ENCODE measurements at regions not wholly inside any gene's neighbourhood (a gene's known extent, or its start where the extent isn't known, plus 50 kb on each side); places are given as distances from the start of the nearest gene placed in this dataset.

GRCh38 chr6:132868057-132868456 lies 53.7 kb downstream of the RPS12 start:
- no peak overlapping the region for H3K4me2 ChIP-seq
- H3K27me3 ChIP-seq, result no peaks in the 10 kb centered on the region
- H3K36me3 ChIP-seq (replicated peaks; ENCODE audit: insufficient read depth, low read depth), result no peaks in the 10 kb centered on the region
- H4K20me1 ChIP-seq (ENCODE audit: insufficient read depth, poor library complexity, severe bottlenecking), result no peaks in the 10 kb centered on the region
- WGBS (ENCODE audit: low lambda C conversion rate, missing lambda C conversion rate), result 85% methylated on average over 1 of the region's 1 CpG
- no peak overlapping the region for H3K4me3 ChIP-seq
- TF ChIP-seq EZH2 (IDR thresholded peaks at IDR 0.05; ENCODE audit: borderline replicate concordance) (no peak), CTCF (IDR thresholded peaks at IDR 0.05; ENCODE audit: poor library complexity) (no peak), EZH2phosphoT487 (IDR thresholded peaks at IDR 0.05; ENCODE audit: low read depth, severe bottlenecking, unreplicated experiment) (no peak)
- DNase-seq (ENCODE audit: low spot score), result no peak
- no peaks in the 10 kb centered on the region for H3K9me3 ChIP-seq (ENCODE audit: low read depth)
- no peaks in the 10 kb centered on the region for H3K9me2 ChIP-seq (replicated peaks; ENCODE audit: insufficient read depth)
- H2AFZ ChIP-seq, result no peak overlapping the region
- H3K27ac ChIP-seq, result no peak overlapping the region
- no peaks in the 10 kb centered on the region for H3K79me2 ChIP-seq
- no peaks in the 10 kb centered on the region for H3K4me1 ChIP-seq (ENCODE audit: insufficient read depth)

- 100% methylated on average over 1 of the region's 1 CpG for WGBS (ENCODE audit: low lambda C conversion rate, missing lambda C conversion rate)
- H3K4me2 ChIP-seq, result no peak overlapping the region
Measured at GRCh38 chr6:132872923-132873322, 58.6 kb downstream of the RPS12 start.

GRCh38 chr6:132877003-132877402 lies 62.6 kb downstream of the RPS12 start:
- Histone ChIP-seq H3K4me2 (no peak overlapping the region), H3K27me3 (no peaks in the 10 kb centered on the region), H3K4me1 (ENCODE audit: insufficient read depth) (no peaks in the 10 kb centered on the region), H4K20me1 (ENCODE audit: insufficient read depth, poor library complexity, severe bottlenecking) (no peaks in the 10 kb centered on the region), H2AFZ (no peak overlapping the region), H3K4me3 (no peak overlapping the region), H3K9me3 (ENCODE audit: low read depth) (no peaks in the 10 kb centered on the region), H3K27ac (no peak overlapping the region), H3K36me3 (replicated peaks; ENCODE audit: insufficient read depth, low read depth) (no peaks in the 10 kb centered on the region), H3K79me2 (no peaks in the 10 kb centered on the region), H3K9me2 (replicated peaks; ENCODE audit: insufficient read depth) (no peaks in the 10 kb centered on the region)
- TF ChIP-seq CTCF (IDR thresholded peaks at IDR 0.05; ENCODE audit: poor library complexity), result no peak
- TF ChIP-seq EZH2 (IDR thresholded peaks at IDR 0.05; ENCODE audit: borderline replicate concordance), result no peak
- no peak for TF ChIP-seq EZH2phosphoT487 (IDR thresholded peaks at IDR 0.05; ENCODE audit: low read depth, severe bottlenecking, unreplicated experiment)
- DNase-seq (ENCODE audit: low spot score), result no peak
- 74% methylated on average over 2 of the region's 2 CpGs for WGBS (ENCODE audit: low lambda C conversion rate, missing lambda C conversion rate)

More at GRCh38 chr6:132872923-132873322, 58.6 kb downstream of the RPS12 start:
- Histone ChIP-seq H3K9me2 (replicated peaks; ENCODE audit: insufficient read depth) (no peaks in the 10 kb centered on the region), H3K27ac (no peak overlapping the region), H2AFZ (no peak overlapping the region), H4K20me1 (ENCODE audit: insufficient read depth, poor library complexity, severe bottlenecking) (no peaks in the 10 kb centered on the region), H3K27me3 (no peaks in the 10 kb centered on the region), H3K36me3 (replicated peaks; ENCODE audit: insufficient read depth, low read depth) (no peaks in the 10 kb centered on the region), H3K79me2 (no peaks in the 10 kb centered on the region), H3K4me1 (ENCODE audit: insufficient read depth) (no peaks in the 10 kb centered on the region), H3K4me3 (no peak overlapping the region), H3K9me3 (ENCODE audit: low read depth) (no peaks in the 10 kb centered on the region)
- DNase-seq (ENCODE audit: low spot score), result no peak
- TF ChIP-seq EZH2phosphoT487 (IDR thresholded peaks at IDR 0.05; ENCODE audit: low read depth, severe bottlenecking, unreplicated experiment), result no peak
- TF ChIP-seq EZH2 (IDR thresholded peaks at IDR 0.05; ENCODE audit: borderline replicate concordance), result no peak
- no peak for TF ChIP-seq CTCF (IDR thresholded peaks at IDR 0.05; ENCODE audit: poor library complexity)

GRCh38 chr6:132887204-132887603 lies 72.8 kb downstream of the RPS12 start:
- TF ChIP-seq EZH2 (IDR thresholded peaks at IDR 0.05; ENCODE audit: borderline replicate concordance), result no peak
- TF ChIP-seq EZH2phosphoT487 (IDR thresholded peaks at IDR 0.05; ENCODE audit: low read depth, severe bottlenecking, unreplicated experiment), result no peak
- no peak for TF ChIP-seq CTCF (IDR thresholded peaks at IDR 0.05; ENCODE audit: poor library complexity)
- H3K36me3 ChIP-seq (replicated peaks; ENCODE audit: insufficient read depth, low read depth), result no peaks in the 10 kb centered on the region
- H3K4me2 ChIP-seq, result no peak overlapping the region
- H3K27ac ChIP-seq, result no peak overlapping the region
- no peaks in the 10 kb centered on the region for H3K4me1 ChIP-seq (ENCODE audit: insufficient read depth)
- H2AFZ ChIP-seq, result no peak overlapping the region
- no peaks in the 10 kb centered on the region for H3K27me3 ChIP-seq
- no peaks in the 10 kb centered on the region for H3K79me2 ChIP-seq
- no peak overlapping the region for H3K4me3 ChIP-seq
- no peaks in the 10 kb centered on the region for H4K20me1 ChIP-seq (ENCODE audit: insufficient read depth, poor library complexity, severe bottlenecking)
- no peak for DNase-seq (ENCODE audit: low spot score)
- WGBS (ENCODE audit: low lambda C conversion rate, missing lambda C conversion rate), result 56% methylated on average over 1 of the region's 1 CpG
- no peaks in the 10 kb centered on the region for H3K9me3 ChIP-seq (ENCODE audit: low read depth)
- no peaks in the 10 kb centered on the region for H3K9me2 ChIP-seq (replicated peaks; ENCODE audit: insufficient read depth)
